ENCODE measurements at regions not wholly inside any gene's neighbourhood (a gene's known extent, or its start where the extent isn't known, plus 50 kb on each side); places are given as distances from the start of the nearest gene placed in this dataset.

GRCh38 chr7:93736668-93737369, 153.7 kb downstream of the TFPI2 start:
- TF ChIP-seq CTCF (IDR thresholded peaks at IDR 0.05; ENCODE audit: unreplicated experiment), result no peak
- Mint-ChIP-seq H3K27me3 (no peaks in the 10 kb centered on the region), H3K9me3 (ENCODE audit: low read depth) (peaks cover 4% of the 10 kb centered on the region), H3K27ac (no peak overlapping the region), H3K4me3 (ENCODE audit: low read depth) (no peak overlapping the region), H3K36me3 (ENCODE audit: insufficient read depth) (no peaks in the 10 kb centered on the region), H3K4me1 (ENCODE audit: low read depth) (peaks cover 1% of the 10 kb centered on the region)
- DNase-seq (ENCODE audit: low spot score, unreplicated experiment), result no peak

DNA sequence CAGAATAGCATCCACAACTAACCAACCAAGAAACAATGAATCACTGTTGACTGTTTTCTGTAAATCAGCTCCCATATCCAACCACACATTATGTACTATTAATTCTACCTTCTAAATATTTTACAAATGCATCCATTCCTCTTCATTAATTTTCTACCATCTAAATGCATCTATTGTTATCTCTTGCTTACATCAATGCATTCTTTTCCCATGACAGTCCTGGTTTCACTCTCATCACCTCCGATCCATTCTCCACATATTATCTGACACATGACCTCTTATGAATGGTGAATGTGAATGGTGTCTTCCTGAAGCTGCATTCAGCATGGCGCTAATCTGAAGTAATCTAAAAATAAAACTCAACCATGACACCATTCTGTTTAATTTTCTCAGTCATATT, 153.8 kb upstream of the CALCR start:
- no peaks in the 10 kb centered on the region for H3K27me3 Mint-ChIP-seq
- no peak overlapping the region for H3K4me3 Mint-ChIP-seq (ENCODE audit: low read depth)
- no peaks in the 10 kb centered on the region for H3K4me1 Mint-ChIP-seq (ENCODE audit: low read depth)
- no peaks in the 10 kb centered on the region for H3K36me3 Mint-ChIP-seq (ENCODE audit: insufficient read depth)
- TF ChIP-seq CTCF (IDR thresholded peaks at IDR 0.05; ENCODE audit: unreplicated experiment), result no peak
- no peak overlapping the region for H3K27ac Mint-ChIP-seq
- DNase-seq (ENCODE audit: low spot score, unreplicated experiment), result no peak
- H3K9me3 Mint-ChIP-seq (ENCODE audit: low read depth), result peaks cover 8% of the 10 kb centered on the region

GRCh38 chr7:93725954-93726353, 151.4 kb upstream of the CALCR start:
- H3K4me3 Mint-ChIP-seq (ENCODE audit: low read depth), result no peak overlapping the region
- H3K27ac Mint-ChIP-seq, result no peak overlapping the region
- H3K4me1 Mint-ChIP-seq (ENCODE audit: low read depth), result no peaks in the 10 kb centered on the region
- no peaks in the 10 kb centered on the region for H3K27me3 Mint-ChIP-seq
- DNase-seq (ENCODE audit: low spot score, unreplicated experiment), result no peak
- TF ChIP-seq CTCF (IDR thresholded peaks at IDR 0.05; ENCODE audit: unreplicated experiment), result no peak
- no peaks in the 10 kb centered on the region for H3K9me3 Mint-ChIP-seq (ENCODE audit: low read depth)
- no peaks in the 10 kb centered on the region for H3K36me3 Mint-ChIP-seq (ENCODE audit: insufficient read depth)

DNA sequence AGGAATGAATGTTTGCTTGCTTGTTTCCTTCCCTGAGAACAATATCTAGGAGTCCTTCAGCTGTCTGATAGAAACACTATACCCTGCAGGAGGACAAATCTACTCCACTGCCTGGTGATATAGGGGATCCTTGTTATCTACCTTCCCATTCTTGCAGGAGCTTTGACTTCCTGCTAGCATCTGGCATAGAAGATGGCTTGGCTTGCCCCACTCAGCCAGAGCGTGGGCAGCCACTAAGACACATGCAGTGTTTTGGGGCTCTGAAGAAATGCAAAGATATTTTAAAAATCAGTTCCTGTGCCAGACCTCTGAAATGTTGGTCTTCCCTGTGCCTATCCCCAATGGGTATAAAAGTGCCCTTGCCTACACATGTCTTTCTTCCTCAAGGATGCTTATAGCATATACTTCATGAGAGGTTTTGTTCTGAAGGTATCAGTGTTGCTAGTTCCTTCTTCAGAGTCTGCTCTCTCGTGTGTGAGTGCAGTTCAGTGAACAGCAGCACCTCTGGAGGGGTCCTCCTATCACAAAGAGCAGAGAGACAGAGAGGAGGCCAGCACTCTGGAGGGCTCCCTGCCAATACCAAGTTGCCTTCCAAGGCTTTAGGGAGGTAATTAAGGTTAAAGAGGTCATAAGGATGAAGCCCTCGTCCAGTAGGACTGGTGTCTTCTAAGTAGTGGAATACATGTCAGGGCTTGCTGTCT, 149.1 kb upstream of the CALCR start:
- Mint-ChIP-seq H3K9me3 (ENCODE audit: low read depth) (no peaks in the 10 kb centered on the region), H3K4me1 (ENCODE audit: low read depth) (peaks cover 3% of the 10 kb centered on the region), H3K27ac (no peak overlapping the region), H3K4me3 (ENCODE audit: low read depth) (no peak overlapping the region), H3K36me3 (ENCODE audit: insufficient read depth) (no peaks in the 10 kb centered on the region), H3K27me3 (no peaks in the 10 kb centered on the region)
- DNase-seq (ENCODE audit: low spot score, unreplicated experiment), result no peak
- no peak for TF ChIP-seq CTCF (IDR thresholded peaks at IDR 0.05; ENCODE audit: unreplicated experiment)

DNA sequence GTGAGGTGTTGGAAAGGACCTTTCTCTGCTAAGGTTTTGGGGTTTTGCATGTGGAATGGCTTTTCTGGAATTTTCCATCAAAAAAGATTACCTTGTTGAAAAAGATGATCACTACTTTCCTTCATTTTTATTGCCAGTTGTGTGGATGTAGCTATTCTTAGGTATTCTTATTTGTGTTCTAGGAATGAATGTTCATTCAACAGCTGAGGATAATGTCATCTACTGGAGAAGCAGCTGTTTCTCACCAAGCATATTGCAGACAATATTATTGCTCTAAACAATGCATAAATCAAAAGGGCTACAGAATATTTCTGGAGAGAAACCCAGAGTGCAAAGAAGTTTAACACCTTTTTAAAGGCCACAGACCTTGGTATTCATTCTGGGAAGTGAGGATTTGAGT, 145.6 kb upstream of the CALCR start:
- TF ChIP-seq CTCF (IDR thresholded peaks at IDR 0.05; ENCODE audit: unreplicated experiment), result no peak
- H3K4me1 Mint-ChIP-seq (ENCODE audit: low read depth), result peaks cover 3% of the 10 kb centered on the region
- H3K9me3 Mint-ChIP-seq (ENCODE audit: low read depth), result no peaks in the 10 kb centered on the region
- no peaks in the 10 kb centered on the region for H3K36me3 Mint-ChIP-seq (ENCODE audit: insufficient read depth)
- no peak for DNase-seq (ENCODE audit: low spot score, unreplicated experiment)
- H3K27me3 Mint-ChIP-seq, result peaks cover 2% of the 10 kb centered on the region
- no peak overlapping the region for H3K4me3 Mint-ChIP-seq (ENCODE audit: low read depth)
- no peak overlapping the region for H3K27ac Mint-ChIP-seq

Measured in progenitor cell of endocrine pancreas (in vitro differentiated cells).